Activated T-cell treated with anti-CD3 and anti-CD28 coated beads, Interleukin-2, amount 50 U/mL, for 48 hours (primary cell): ENCODE measurements at regions not wholly inside any gene's neighbourhood (a gene's known extent, or its start where the extent isn't known, plus 50 kb on each side); places are given as distances from the start of the nearest gene placed in this dataset.
"Not testable (repeated sequence)": the region's sequence is repeated elsewhere in the genome, so short reads cannot be mapped to it uniquely, and the experiment has no call there.

ENCODE experiments used
- DNase-seq, 2 experiments: peaks; one replicate each; pipeline ENCODE4 v3.0.0-alpha.2; 2020

- DNase-seq = no peak
Observed at GRCh38 chr12:93980711-93981110, 167.7 kb upstream of the PLXNC1 start.

GRCh38 chr12:93981411-93981810 lies 167.0 kb upstream of the PLXNC1 start:
- DNase-seq = no peak

GRCh38 chr12:93982771-93983315 lies 165.5 kb upstream of the PLXNC1 start:
- peak; percentile 39 to 41 for DNase-seq

- no peak for DNase-seq
Observed at GRCh38 chr12:93984005-93984404, 164.4 kb upstream of the PLXNC1 start.

GRCh38 chr12:93989949-93990348 lies 158.4 kb upstream of the PLXNC1 start:
- no peak for DNase-seq

GRCh38 chr12:93990832-93991803 lies 157.3 kb upstream of the PLXNC1 start:
- DNase-seq = no peak

- no peak for DNase-seq
Observed at GRCh38 chr12:93991829-93992461, 156.4 kb upstream of the PLXNC1 start.

- no peak for DNase-seq
Observed at GRCh38 chr12:93994721-93995120, 153.7 kb upstream of the PLXNC1 start.

- DNase-seq = no peak
Observed at GRCh38 chr12:93996321-93996720, 152.1 kb upstream of the PLXNC1 start.

- DNase-seq = no peak
Observed at GRCh38 chr12:94001691-94002090, 146.7 kb upstream of the PLXNC1 start.

- DNase-seq = not testable (repeated sequence)
Observed at GRCh38 chr12:94002925-94003324, 145.5 kb upstream of the PLXNC1 start.

GRCh38 chr12:94007833-94008232 lies 140.5 kb upstream of the PLXNC1 start:
- peak in 1 of 2 experiments; percentile 26 for DNase-seq

GRCh38 chr12:94010307-94010706 lies 138.1 kb upstream of the PLXNC1 start:
- no peak for DNase-seq

GRCh38 chr12:94012071-94012470 lies 136.3 kb upstream of the PLXNC1 start:
- DNase-seq = no peak

GRCh38 chr12:94012590-94012989 lies 135.8 kb upstream of the PLXNC1 start:
- no peak for DNase-seq

- DNase-seq = not testable (repeated sequence)
Observed at GRCh38 chr12:94017247-94017646, 131.1 kb upstream of the PLXNC1 start.

GRCh38 chr12:94020335-94020734 lies 128.0 kb upstream of the PLXNC1 start:
- no peak for DNase-seq

- DNase-seq = no peak
Observed at GRCh38 chr12:94023879-94024278, 124.5 kb upstream of the PLXNC1 start.

GRCh38 chr12:94025068-94025467 lies 123.3 kb upstream of the PLXNC1 start:
- DNase-seq = no peak

GRCh38 chr12:94025756-94026155 lies 122.6 kb upstream of the PLXNC1 start:
- DNase-seq = no peak

- DNase-seq = no peak
Observed at GRCh38 chr12:94026596-94026995, 121.8 kb upstream of the PLXNC1 start.

GRCh38 chr12:94027561-94027960 lies 120.8 kb upstream of the PLXNC1 start:
- DNase-seq = no peak

GRCh38 chr12:94031763-94032162 lies 116.6 kb upstream of the PLXNC1 start:
- DNase-seq = no peak

GRCh38 chr12:94032368-94032767 lies 116.0 kb upstream of the PLXNC1 start:
- no peak for DNase-seq
